Hippocampal formation (tissue), 2 donors: ENCODE measurements at regions not wholly inside any gene's neighbourhood (a gene's known extent, or its start where the extent isn't known, plus 50 kb on each side); places are given as distances from the start of the nearest gene placed in this dataset.
"Not testable (repeated sequence)": the region's sequence is repeated elsewhere in the genome, so short reads cannot be mapped to it uniquely, and the experiment has no call there.

Source experiments
- DNase-seq, 2 donors: peaks; one replicate each; lab custom pipeline; 2025; lab: John Stamatoyannopoulos, UW

DNA sequence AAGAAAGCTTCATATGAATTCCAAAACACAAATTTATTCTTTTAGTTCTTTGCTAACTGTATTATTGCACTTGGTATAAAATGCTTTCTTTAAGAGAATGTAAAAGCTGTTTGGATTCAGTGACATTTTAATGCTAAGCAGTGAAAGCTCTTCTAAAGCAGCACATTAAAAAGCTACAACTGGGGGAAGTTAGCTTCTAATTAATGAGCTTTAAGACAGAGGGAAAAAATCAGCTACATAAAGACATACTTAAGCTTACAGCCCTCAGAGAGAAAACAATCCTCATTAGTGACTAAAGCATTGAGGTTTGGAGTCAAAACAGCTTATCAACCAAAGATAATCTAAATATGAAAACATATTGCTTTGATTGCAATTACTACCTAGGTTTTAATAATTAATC, 1222.2 kb upstream of the SPRY2 start:
- DNase-seq, result no peak

DNA sequence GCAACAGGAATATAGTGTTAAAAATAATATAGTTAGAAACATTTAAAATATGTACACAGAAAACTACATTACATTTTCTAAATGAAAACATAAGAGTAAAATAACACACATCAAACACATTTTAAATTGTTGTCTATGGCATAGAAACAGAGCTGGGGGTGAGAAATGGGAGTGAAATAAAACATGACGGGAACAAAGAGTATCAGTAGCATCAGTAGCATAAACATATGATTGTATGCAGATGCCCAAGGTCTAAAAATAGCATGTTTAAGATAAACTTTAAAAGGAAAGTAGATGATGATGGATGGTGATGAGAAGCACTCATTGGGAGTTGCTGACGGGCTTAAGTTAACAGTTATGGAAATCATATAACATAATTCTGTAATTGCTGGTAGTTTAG, 1221.7 kb upstream of the SPRY2 start:
- no peak for DNase-seq

DNA sequence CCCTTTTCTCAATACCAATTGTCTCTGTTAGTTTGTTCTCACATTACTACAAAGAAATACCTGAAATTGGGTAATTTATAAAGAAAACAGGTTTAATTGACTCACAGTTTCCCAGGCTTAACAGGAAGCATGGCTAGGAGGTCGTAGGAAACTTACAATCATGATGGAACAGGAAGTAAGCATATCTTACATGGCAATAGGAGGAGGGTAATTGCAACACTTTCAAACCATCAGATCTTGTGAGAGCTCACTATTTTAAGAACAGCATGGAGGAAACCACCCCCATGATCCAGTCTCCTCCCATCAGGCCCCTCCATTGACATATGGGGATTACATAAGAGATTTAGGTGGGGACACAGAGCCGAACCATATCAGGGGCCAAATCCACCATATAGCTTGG, 1210.1 kb upstream of the SPRY2 start:
- DNase-seq, result no peak

DNA sequence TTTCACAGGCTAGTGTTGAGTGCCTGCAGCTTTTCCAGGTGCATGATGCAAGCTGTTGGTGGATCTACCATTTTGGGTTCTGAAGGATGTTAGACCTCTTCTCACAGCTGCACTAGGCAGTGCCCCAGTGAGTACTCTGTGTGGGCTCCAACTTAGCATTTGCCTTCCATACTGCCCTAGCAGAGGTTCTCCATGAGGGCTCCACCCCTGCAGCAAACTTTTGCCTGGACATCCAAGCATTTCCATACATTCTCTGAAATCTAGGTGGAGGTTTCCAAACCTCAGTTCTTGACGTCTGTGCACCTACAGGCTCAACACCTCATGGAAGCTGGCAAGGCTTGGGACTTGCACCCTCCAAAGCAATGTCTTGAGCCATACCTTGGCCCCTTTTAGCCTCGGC, 1205.4 kb upstream of the SPRY2 start:
- not testable (repeated sequence) for DNase-seq

DNA sequence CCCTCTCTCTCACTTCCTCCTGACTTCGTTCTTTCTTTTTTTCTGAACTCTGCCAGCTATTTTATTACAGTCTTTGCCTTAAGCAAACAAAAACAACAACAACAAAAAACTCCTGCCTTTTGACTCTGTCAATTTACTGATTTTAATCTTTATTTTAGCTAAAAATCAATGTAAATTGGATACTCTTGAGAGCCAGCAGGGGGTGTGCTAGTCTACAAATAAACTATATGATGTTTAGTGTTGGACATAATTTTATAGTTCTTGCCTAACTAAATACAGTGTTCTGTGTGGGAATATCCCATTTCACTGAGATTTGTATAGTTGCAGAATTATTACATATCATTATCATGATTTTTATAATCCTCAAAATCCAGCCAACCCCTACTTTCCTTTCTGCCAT, 1199.9 kb upstream of the SPRY2 start:
- DNase-seq, result no peak

DNA sequence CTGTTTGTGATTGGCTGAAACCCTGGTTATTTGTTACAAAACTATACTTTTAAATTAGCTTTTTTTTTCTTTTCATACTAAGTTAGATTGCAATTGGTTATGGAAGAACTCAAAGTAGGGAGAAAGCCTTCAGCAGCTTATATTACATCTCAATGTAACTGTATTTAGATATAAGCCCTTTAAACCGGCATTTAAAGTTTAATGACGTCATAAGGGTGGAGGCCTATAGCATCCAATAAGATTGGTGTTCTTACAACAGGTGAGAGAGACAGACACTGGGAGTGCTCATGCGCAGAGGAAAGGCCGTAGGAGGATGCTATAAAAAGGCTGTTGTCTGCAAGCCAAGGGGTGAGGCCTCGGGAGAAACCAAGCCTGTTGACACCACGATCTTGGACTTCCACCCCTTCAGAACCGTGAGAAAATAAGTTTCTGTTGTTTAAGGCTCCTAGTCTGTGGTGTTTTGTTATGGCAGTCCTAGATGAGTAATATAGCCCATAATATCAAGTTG, 1198.8 kb upstream of the SPRY2 start:
- DNase-seq, result no peak

DNA sequence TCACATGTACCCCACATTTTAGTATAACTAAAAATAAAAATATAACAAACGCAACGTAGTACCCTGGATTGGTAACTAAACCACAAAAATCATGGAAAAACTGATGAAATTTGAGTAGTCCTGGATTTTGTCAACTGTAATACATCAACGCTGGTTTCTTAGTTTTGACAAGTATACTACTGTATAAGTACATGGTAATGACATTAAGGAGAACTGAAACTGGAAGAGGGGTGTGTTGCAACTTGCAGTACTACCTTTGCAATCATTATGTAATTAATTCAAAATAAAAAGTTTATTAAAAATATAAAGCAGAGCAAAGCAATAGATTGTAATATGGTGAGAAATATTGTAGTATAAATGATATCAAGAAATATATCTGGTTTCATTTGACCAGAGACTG, 1158.0 kb upstream of the SPRY2 start:
- DNase-seq, result no peak

DNA sequence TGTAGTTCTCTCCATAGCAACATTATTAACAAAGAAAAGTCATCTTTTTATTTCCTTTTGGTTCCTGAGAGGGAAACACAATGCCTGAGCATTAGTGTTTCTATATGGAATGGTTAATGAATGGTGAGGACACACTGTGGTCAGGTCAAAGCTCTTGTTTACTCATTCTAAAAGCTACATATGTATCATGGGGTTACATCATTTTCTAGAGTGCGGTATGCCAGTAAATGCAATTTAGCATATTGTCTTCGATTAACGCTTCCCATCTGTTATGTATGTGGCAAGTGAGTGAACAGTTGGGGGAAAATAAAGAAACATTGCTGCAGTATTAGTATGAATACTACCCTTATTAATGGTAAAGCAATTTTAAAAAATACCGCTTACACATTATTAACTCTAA, 1152.2 kb upstream of the SPRY2 start:
- DNase-seq, result no peak

DNA sequence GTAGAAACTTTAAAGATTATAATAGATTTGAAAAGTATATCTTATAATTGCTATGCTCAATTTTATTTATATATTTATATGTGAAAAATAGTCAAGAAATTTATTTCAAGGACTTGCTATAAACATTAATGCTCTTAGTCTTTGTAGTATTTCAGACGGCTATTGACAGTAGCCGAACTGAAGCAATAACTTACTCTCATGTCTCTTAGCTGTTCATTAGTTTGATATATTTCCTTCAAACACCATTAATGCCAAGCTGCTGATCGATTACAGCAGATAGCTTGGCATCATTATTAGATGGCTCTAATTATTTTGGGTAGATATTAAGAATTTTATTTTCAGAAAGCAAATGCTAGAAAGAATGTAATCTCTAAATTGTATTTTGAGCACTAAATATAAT, 1151.5 kb upstream of the SPRY2 start:
- DNase-seq, result no peak

DNA sequence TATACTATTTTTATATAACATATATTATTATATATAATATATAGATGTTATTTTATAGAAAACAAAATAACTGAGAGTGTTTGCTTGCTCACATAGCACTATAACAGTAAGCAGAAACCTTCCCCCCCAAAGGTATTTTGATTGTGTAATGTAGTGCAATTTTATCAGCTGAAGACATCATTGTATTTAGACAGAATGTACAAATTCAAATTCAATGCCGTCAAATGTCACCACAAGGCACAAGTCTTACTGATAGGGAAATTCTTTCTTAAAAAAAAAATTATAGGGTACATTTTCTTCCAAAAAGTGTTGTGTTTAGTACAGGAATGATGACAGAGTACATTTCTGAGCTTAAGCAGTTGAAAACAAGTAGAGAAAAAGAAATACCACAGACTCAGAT, 1147.1 kb upstream of the SPRY2 start:
- no peak for DNase-seq

DNA sequence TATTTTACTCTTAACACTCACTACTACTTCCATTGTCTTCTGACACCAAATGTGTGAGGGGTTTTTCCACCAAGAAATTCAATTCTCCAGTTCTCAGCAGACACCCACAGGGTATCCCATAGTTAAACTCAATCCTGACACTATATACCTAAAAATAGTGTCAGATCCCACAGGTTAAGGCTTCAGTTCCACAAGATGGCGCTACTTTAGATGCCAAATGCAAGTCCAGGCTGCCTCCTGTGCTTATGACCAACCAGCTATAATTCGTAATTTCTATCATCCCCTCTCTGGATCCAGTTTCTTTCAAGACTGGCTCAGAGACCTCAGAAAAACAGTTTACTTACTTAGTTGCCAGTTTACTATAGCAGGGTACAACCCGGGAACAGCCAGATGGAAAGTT, 1146.2 kb upstream of the SPRY2 start:
- DNase-seq, result no peak

DNA sequence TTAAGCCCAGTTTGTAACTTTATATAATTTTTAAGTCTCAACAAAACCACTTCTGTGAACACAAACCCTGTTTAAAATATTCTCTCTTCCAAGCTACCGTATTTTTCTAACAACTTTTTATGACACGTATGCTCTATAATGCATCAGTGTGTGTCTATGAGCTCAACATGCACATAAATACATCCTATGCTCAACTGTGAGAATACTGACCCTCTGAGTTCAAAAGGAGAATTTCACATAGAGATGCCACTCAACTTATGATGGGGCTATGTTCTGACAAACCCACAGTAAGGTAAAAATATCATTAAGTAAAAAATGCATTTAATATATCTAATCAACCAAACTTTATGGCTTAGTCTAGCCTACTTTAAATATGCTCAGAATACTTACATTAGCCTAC, 1139.7 kb upstream of the SPRY2 start:
- no peak for DNase-seq

DNA sequence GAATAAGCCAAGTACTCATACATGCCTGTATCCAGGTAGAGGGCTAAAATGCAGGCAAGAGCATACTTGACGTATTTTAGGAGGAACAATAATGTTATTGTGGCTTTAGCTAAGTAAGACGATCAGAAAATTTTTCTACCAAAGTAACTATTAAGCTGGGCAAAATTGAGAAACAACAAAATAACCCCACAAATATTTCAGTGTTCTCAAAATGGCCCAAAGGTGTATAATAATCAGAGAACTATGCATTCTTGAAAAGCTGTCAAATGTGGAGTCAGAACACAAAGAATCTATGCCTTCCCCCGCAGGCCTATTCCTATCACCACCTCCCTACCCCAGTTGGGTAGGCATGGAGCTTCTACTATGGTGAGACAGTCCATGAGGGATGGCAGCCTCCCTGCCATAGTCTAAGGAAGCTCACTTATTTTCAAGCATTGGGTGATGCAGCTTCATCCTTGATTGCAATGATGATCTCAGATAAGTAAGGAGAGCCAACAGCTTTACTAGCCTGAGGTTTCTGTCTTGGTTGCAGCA, 1132.5 kb upstream of the SPRY2 start:
- no peak for DNase-seq

DNA sequence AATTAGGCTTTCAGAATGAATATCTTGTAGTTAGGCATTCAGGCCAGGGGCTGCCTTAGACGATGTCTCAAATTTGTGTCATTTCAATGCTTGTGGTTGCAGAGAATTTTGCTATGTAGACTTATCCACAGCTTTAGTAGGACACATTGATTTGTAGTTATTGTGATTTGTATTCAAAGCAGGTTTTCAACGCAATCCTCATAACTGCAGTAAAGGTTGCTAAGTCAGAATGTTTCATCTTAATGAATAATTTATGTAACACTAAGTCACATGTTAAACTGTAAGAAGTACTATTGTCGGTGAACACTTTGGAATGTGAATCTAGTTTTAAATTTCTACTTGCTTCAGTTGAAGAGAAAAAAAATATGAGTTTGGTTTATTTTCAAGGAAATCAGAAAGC, 1117.2 kb upstream of the SPRY2 start:
- no peak for DNase-seq

DNA sequence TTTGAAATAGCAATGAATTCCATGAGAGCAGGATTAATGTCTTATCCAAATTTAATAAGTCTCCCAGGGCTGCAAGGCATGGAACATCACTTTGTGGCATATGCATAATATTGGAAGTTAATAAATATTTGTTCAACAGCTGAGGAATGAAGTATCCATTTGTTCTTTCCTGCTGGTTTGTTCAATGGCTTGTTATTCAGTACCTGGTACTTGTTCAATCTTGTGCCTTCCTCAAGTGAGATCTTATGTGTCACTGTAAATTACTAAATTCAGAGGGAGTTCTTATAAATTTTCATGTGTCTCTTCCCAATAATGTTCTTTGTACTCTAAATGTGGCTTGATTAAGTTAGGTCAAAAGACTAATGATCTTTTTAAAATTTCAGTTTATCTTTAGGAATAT, 1105.5 kb upstream of the SPRY2 start:
- no peak for DNase-seq

DNA sequence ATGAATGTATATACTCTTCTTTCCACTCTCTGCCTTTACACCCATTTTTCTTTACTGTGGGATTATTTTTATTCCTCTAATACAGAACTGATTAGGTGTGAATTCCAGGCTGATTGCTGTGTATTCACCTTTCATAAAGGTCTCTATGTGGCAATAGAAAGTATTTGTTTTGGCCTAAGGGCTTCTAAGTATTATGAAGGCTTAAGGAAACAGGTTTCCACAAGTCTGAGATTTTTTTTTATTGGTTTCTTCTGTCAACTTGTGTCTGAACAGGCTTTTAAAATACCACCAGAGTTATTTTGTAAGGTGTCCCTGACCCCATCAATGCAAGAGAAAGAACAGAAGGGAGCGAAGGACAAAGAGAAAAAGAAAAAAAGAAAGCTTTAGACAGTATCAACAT, 1102.0 kb upstream of the SPRY2 start:
- no peak for DNase-seq

DNA sequence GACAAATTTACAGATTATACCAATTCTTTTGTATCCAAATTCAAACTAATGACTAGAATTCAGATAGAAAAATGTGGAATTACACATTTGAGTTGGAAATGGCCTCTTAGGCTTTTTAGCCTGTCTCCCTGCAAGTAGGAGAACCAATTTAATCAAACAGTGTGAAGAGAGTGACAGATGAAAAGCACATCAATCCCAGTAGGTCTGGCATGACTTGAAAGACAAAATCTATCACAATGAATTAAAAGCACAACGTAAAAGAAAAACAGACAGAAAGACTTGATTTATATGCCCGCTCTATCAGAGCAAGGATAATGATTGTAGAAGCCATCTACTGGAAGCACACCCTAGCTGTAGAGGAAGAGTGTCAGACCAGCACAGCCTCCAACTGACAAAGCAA, 1084.4 kb upstream of the SPRY2 start:
- no peak for DNase-seq

DNA sequence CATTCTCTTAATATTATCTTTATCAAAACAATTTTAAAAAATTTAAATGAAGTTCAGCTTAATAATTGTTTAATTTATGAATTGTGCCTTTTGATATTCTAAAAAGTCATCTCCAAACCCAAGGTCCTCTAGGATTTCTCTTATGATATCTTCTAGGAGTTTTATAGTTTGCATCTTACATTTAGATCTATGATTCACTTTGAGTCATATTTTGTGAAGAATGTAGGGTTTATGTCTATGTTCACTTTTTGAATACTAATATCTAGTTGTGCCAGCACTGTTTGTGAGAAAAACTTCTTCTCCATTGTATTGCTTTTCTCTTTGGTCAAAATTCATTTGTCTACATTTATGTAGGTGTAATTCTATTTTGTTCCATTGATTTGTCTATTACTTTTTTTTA, 1068.4 kb upstream of the SPRY2 start:
- no peak for DNase-seq

DNA sequence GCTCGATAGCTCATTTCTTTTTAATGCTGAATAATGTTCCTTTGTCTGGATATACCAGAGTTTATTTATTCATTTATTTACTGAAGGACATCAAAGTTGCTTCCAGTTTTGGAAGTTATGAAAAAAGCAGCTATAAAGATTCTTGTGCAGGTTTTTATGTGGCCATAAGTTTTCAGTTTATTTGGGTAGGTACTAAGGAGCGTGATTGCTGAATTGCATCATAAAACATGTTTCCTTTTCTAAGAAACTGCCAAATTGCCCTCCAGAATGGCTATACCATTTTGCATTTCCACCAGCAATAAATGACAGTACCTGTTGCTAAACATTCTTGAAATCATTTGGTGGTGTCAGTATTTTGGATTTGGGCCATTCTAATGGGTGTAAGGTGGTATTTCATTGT, 1067.7 kb upstream of the SPRY2 start:
- no peak for DNase-seq

DNA sequence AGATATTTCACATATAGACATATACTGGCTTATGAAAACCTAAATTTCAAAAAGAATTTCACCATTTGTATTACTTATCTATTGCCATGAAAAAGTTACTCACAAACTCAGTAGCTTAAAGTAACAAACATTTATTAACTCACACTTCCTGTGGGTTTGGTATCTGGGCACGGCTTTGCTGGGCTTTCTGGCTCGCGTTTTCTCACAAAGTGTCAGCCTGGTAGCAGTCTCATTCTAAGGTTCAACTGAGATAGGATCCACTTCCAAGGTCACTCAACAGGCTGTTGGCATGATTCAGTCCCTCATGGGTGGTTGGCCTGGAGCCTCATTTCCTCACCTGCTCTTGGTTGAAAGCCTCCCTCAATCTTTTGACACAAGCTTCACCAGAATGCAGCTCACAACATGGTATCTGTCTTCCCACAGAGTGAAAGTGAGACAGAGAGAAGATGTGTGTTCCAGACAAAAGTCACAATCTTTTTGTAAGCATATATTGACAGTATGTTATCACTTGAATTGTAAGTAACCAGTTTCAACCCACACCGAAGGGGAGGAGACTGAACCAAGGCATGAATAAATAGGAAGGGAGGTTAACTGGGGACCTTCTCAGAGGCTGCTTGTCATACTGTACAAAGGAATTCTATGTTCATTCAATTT, 1065.8 kb upstream of the SPRY2 start:
- DNase-seq, result no peak

DNA sequence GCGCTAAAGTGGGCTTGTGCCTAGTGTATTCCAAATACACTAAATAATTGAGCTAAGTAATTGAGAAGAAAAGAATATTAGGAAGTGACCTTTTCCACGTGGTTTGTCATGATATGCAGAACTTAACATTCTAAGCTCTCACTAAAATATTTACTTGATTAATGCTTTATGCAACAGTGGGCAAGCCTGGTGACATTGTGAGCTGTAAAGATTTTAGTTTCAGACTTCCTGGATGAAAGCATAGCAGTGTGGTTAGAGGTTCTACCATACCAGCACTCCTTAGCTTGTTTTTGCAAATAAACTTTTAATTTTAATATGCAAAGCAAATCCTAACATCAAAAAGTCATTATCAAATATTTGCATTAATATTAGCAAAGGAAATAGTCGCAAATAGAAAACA, 1065.1 kb upstream of the SPRY2 start:
- DNase-seq, result no peak

DNA sequence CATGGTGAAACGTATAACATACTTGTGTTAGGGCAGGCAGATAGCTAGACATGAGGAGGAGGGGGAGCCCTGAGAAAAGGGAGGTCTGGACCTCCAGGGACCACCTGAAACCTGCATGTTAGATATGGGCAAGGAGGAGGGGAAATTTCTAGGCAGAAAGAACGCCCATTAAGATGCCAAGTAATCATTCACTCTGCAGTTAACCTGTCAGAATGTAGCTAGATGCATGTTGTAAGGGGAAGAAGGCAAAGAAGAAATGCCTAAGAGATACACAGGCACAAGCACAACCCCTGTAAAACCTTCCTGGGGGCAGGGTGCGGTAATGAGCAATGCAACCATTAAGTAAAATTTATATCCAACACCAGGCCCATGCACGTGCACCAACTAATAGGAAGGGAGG, 1055.3 kb upstream of the SPRY2 start:
- DNase-seq, result no peak

DNA sequence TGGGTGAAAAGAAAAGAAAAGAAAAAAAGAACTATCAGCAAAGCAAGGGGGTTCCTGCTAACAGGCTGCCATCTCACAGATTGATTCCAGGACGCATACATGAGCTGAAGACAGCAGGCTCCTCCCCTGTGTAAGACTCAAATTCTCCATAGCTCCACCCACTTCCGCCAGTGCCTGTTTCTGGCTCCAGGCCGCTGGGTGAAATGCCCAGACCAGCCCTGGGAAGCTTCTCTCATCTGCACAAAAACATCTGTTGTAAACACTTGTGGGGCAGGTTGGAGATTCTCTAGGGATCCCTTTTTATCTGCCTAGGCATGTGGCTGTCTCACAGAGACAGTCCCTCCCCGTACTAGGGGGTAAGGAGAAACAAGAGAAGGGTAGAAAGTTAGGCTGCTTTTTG, 1054.4 kb upstream of the SPRY2 start:
- no peak for DNase-seq

DNA sequence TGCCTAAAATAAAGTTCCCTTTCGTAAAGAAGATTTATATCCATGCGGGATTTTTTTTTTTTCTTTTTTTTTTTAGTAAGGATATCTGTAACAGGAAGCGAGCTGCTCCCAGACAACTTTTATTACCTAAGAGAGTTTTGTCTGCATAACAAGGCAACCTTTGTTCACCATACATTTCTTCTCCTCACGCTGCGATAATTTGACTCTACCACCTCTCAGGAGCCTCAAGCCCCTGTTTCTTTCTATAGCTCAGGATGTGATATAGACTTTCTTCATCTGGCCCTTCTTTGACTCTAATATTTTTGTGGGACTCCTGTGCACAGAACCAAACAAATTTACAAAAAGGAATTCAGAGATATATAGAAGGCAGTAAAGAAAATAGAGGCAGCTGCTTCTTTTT, 1053.7 kb upstream of the SPRY2 start:
- DNase-seq, result no peak
